ENCODE measurements at regions not wholly inside any gene's neighbourhood (a gene's known extent, or its start where the extent isn't known, plus 50 kb on each side); places are given as distances from the start of the nearest gene placed in this dataset.

DNA sequence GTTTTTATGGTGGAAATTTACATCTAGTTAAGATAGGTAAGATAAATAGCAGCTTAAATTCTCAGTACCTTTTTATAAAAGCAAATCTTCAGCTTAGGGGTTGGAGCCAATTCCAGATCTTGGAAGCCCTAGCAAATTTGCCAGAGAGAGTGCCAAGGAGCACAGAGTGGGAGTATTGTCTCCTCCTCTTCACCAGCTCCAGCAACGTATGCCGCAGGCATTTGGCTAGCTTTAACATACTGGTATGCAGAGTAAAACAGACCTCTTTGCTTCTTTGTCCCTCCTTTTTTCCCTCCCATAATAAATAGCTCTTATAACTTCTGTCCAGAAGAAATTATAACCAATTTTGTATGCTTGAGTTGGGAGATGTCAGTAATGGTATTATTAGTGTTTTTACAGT lies 140.4 kb downstream of the DIPK2A start:
- no peak overlapping the region for H4K91ac ChIP-seq (ENCODE audit: insufficient read length, low read depth, low read length)
- H3K56ac ChIP-seq (ENCODE audit: insufficient read length, low read depth, low read length) = no peak overlapping the region
- no peak for DNase-seq
- no peak overlapping the region for H4K8ac ChIP-seq (replicated peaks; ENCODE audit: insufficient read length, low read depth, low read length)
- H3K4me1 Mint-ChIP-seq = peaks cover 14 to 18% of the 10 kb centered on the region in 2 experiments
- H3K27ac Mint-ChIP-seq = no peak overlapping the region
- H3K4me1 ChIP-seq (ENCODE audit: insufficient read depth, low read length) = peaks cover 4% of the 10 kb centered on the region; the same call in 1 of the 2 replicates
- H3K79me2 ChIP-seq (ENCODE audit: insufficient read depth, low read length) = no peaks in the 10 kb centered on the region
- H2BK15ac ChIP-seq (ENCODE audit: low read depth, low read length) = no peak overlapping the region
- H3K4me3 Mint-ChIP-seq = no peak overlapping the region
- no peak overlapping the region for H3K18ac ChIP-seq (ENCODE audit: insufficient read length, low read depth, low read length)
- H4K5ac ChIP-seq (ENCODE audit: insufficient read length, low read depth, low read length) = no peak overlapping the region
- no peaks in the 10 kb centered on the region for H3K9me3 ChIP-seq (ENCODE audit: control insufficient read depth, low read depth, low read length)
- H3K27me3 ChIP-seq (ENCODE audit: insufficient read depth, low read length) = no peaks in the 10 kb centered on the region; the same call in 1 of the 2 replicates
- no peaks in the 10 kb centered on the region for H4K20me1 ChIP-seq (ENCODE audit: control insufficient read depth, insufficient read depth, insufficient read length)
- H3T11ph ChIP-seq (ENCODE audit: low read length) = no peak overlapping the region
- no peak overlapping the region for H3K4ac ChIP-seq (ENCODE audit: low read depth, low read length)
- no CpG with 5 or more reads among the region's 2 CpGs for WGBS (ENCODE audit: extremely low coverage, insufficient read length, low lambda C conversion rate)
- H3K4me2 ChIP-seq (ENCODE audit: insufficient read depth, insufficient read length, low read length) = no peak overlapping the region
- no peaks in the 10 kb centered on the region for H3K23me2 ChIP-seq (ENCODE audit: insufficient read length, low read depth, low read length, poor library complexity, severe bottlenecking)
- no peaks in the 10 kb centered on the region for H3K79me1 ChIP-seq (ENCODE audit: insufficient read depth, low read depth, low read length, poor library complexity, severe bottlenecking)
- H3K9ac ChIP-seq (ENCODE audit: extremely low read depth, insufficient read length, low read length) = no peak overlapping the region
- no peaks in the 10 kb centered on the region for H3K27me3 Mint-ChIP-seq (ENCODE audit: low read depth)
- TF ChIP-seq, protein P1, sequence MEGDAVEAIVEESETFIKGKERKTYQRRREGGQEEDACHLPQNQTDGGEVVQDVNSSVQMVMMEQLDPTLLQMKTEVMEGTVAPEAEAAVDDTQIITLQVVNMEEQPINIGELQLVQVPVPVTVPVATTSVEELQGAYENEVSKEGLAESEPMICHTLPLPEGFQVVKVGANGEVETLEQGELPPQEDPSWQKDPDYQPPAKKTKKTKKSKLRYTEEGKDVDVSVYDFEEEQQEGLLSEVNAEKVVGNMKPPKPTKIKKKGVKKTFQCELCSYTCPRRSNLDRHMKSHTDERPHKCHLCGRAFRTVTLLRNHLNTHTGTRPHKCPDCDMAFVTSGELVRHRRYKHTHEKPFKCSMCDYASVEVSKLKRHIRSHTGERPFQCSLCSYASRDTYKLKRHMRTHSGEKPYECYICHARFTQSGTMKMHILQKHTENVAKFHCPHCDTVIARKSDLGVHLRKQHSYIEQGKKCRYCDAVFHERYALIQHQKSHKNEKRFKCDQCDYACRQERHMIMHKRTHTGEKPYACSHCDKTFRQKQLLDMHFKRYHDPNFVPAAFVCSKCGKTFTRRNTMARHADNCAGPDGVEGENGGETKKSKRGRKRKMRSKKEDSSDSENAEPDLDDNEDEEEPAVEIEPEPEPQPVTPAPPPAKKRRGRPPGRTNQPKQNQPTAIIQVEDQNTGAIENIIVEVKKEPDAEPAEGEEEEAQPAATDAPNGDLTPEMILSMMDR (conservative IDR thresholded peaks at IDR 0.05) = no peak
- no peak overlapping the region for H2BK5ac ChIP-seq (ENCODE audit: insufficient read length, low read length)
- H3K23ac ChIP-seq (ENCODE audit: insufficient read length, low read depth, low read length) = no peak overlapping the region
- H3K9me3 Mint-ChIP-seq = no peaks in the 10 kb centered on the region
- no peak overlapping the region for H2BK20ac ChIP-seq (ENCODE audit: low read depth, low read length, poor library complexity, severe bottlenecking)
- H3K27ac ChIP-seq (ENCODE audit: insufficient read length, low read depth, low read length) = no peak overlapping the region
- no peaks in the 10 kb centered on the region for H3K36me3 Mint-ChIP-seq (ENCODE audit: insufficient read depth in 1 of 3, low read depth in 3 of 3)
- H3K14ac ChIP-seq (ENCODE audit: insufficient read depth, low read length) = no peak overlapping the region
- H2BK120ac ChIP-seq (ENCODE audit: low read depth, low read length, poor library complexity, severe bottlenecking) = no peak overlapping the region
- H2BK12ac ChIP-seq (ENCODE audit: insufficient read length, low read depth, low read length) = no peak overlapping the region
- H2AK5ac ChIP-seq (ENCODE audit: insufficient read length, low read length) = no peak overlapping the region
- no peak overlapping the region for H2AFZ ChIP-seq (ENCODE audit: low read length)

All from H9 (cell line).